Activated CD4-positive, alpha-beta T cell treated with anti-CD3 and anti-CD28 coated beads for 36 hours (primary cell): ENCODE measurements at regions not wholly inside any gene's neighbourhood (a gene's known extent, or its start where the extent isn't known, plus 50 kb on each side); places are given as distances from the start of the nearest gene placed in this dataset.
"Not testable (repeated sequence)": the region's sequence is repeated elsewhere in the genome, so short reads cannot be mapped to it uniquely, and the experiment has no call there.

ENCODE experiments used
- ATAC-seq: fragments of 200-7000 bp; cut with Tn5 transposase; one replicate; pipeline ENCODE4 v1.10.0; 2021; ENCODE audit warnings: mild to moderate bottlenecking, moderate library complexity
- CTCF ChIA-PET: fragments of 350-600 bp; sonication (Branson Sonifier 250); formaldehyde crosslinking; loops from one replicate; lab custom pipeline; 2021; ENCODE audit warnings: antibody characterized with exemption; lab: Charles Lee
- POLR2A ChIA-PET: fragments of 350-600 bp; sonication (Branson Sonifier 250); formaldehyde crosslinking; loops from one replicate; lab custom pipeline; 2021; ENCODE audit warnings: antibody characterized with exemption, inconsistent platforms; lab: Charles Lee
- DNase-seq: peaks from one replicate; pipeline ENCODE4 v3.0.0-alpha.2; 2020
- H3K27ac Mint-ChIP-seq: one replicate; pipeline ENCODE4 v1.8.0; 2021; ENCODE audit warnings: mixed read lengths
- H3K27me3 Mint-ChIP-seq: one replicate; pipeline ENCODE4 v1.8.0; 2021; ENCODE audit warnings: mixed read lengths
- H3K36me3 Mint-ChIP-seq: one replicate; pipeline ENCODE4 v1.8.0; 2021; ENCODE audit warnings: low read depth, mixed read lengths
- H3K4me1 Mint-ChIP-seq: one replicate; pipeline ENCODE4 v1.8.0; 2021; ENCODE audit warnings: mixed read lengths
- H3K4me3 Mint-ChIP-seq: one replicate; pipeline ENCODE4 v1.8.0; 2021; ENCODE audit warnings: mild to moderate bottlenecking, moderate library complexity, mixed read lengths
- H3K9me3 Mint-ChIP-seq: one replicate; pipeline ENCODE4 v1.8.0; 2021; ENCODE audit warnings: low read depth, mixed read lengths
- intact Hi-C, 2 experiments: fragments of 100-400 bp; cut with DNase I in 1 of 2; cut with micrococcal nuclease in 1 of 2; formaldehyde crosslinking; loops; one replicate each; pipeline versions ENCODE4 v1.14.2 to v1.15.1; 2022 to 2024; cut with DNase I, micrococcal nuclease

DNA sequence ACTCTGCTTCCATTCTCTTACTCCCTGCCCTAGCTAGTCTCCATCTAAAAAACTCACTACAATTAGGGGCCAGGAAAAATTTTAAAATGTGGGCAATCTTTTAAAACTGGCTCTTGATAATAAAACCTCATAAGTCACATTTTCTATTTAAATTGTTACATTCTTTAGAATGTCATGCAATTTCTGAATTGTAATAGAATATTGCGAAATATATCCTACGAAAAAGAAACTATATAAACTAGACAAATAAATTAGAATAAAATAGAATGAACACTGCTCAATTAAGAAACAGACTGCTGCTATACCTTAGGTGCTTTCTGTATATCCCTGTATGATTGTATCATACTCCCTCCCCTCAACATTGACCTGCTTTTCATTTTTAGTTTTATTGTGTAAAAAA is 826.0 kb downstream of the IGSF11 start:
- intact Hi-C loops: no loop called here
- H3K9me3 Mint-ChIP-seq: peaks cover 3% of the 10 kb centered on the region
- no peak overlapping the region for H3K27ac Mint-ChIP-seq
- ChIA-PET POLR2A (no interaction called here), CTCF (no interaction called here)
- H3K27me3 Mint-ChIP-seq: no peaks in the 10 kb centered on the region
- ATAC-seq: no peak
- no peak for DNase-seq
- H3K4me3 Mint-ChIP-seq: no peak overlapping the region
- H3K36me3 Mint-ChIP-seq: no peaks in the 10 kb centered on the region
- H3K4me1 Mint-ChIP-seq: no peaks in the 10 kb centered on the region

GRCh38 chr3:118213892-118214291 is 820.8 kb downstream of the IGSF11 start:
- ChIA-PET POLR2A (no interaction called here), CTCF (no interaction called here)
- no peaks in the 10 kb centered on the region for H3K4me1 Mint-ChIP-seq
- H3K27ac Mint-ChIP-seq: no peak overlapping the region
- no peak overlapping the region for H3K4me3 Mint-ChIP-seq
- DNase-seq (no peak), ATAC-seq (no peak)
- no peaks in the 10 kb centered on the region for H3K27me3 Mint-ChIP-seq
- intact Hi-C loops: no loop called here
- peaks cover 12% of the 10 kb centered on the region for H3K9me3 Mint-ChIP-seq
- H3K36me3 Mint-ChIP-seq: no peaks in the 10 kb centered on the region

GRCh38 chr3:118226206-118226605 is 808.4 kb downstream of the IGSF11 start:
- intact Hi-C loops: no loop called here
- POLR2A ChIA-PET: no interaction called here
- peaks cover 8% of the 10 kb centered on the region for H3K9me3 Mint-ChIP-seq
- no peaks in the 10 kb centered on the region for H3K36me3 Mint-ChIP-seq
- H3K4me1 Mint-ChIP-seq: no peaks in the 10 kb centered on the region
- no peak overlapping the region for H3K27ac Mint-ChIP-seq
- ATAC-seq (no peak), DNase-seq (no peak)
- no peaks in the 10 kb centered on the region for H3K27me3 Mint-ChIP-seq
- CTCF ChIA-PET: interaction anchor here (1.3 kb wide), 1 partner anchor 149 kb away, joined by 5 read pairs; no protein-coding TSS in a partner anchor
- H3K4me3 Mint-ChIP-seq: no peak overlapping the region

DNA sequence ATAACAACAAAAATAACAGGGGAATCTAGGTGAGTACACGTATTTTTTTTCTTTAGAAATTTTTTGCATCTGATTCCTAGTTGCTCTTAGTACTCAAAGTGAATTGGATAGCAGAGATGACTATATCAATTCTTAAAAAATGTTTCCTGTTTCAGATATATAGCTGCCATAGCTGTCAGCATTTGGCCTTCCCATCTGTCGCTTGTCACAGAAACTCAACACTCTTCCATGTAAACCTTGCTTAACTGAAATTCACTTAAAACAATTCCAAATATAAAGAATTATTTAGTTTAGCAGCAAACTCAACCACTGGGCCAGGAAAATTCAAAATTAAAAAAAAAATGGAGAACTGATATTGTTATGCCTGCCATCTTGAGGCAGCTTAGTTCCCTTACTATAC is 807.5 kb downstream of the IGSF11 start:
- no peak overlapping the region for H3K4me3 Mint-ChIP-seq
- H3K27me3 Mint-ChIP-seq: no peaks in the 10 kb centered on the region

DNA sequence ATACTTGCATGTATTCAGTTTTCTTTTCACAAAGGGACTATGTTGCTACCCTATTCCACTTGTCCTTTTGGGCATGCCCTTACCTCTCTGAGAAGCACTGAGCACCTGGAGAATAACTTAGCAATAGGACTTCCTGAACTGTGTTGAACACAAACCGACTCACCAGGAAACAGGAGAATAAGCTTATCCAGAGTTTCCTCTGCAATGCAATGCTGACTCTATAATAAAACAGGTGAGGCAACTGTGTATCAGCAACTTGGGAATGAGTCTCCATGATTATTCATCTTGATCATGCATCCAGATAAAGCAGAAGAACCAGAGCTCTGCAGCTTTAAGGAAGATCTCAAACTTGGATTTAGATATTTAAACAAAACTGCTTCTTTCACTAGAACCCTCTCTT is 806.5 kb downstream of the IGSF11 start:
- POLR2A ChIA-PET: no interaction called here
- intact Hi-C loops: no loop called here
- CTCF ChIA-PET: no interaction called here
- Mint-ChIP-seq H3K9me3 (peaks cover 2% of the 10 kb centered on the region), H3K27ac (no peak overlapping the region), H3K27me3 (no peaks in the 10 kb centered on the region), H3K36me3 (no peaks in the 10 kb centered on the region), H3K4me1 (no peaks in the 10 kb centered on the region), H3K4me3 (no peak overlapping the region)
- ATAC-seq: no peak
- DNase-seq: no peak

More for the DNA sequence above, 807.5 kb downstream of the IGSF11 start:
- ATAC-seq (no peak), DNase-seq (no peak)
- Mint-ChIP-seq H3K4me1 (no peaks in the 10 kb centered on the region), H3K27ac (no peak overlapping the region), H3K36me3 (no peaks in the 10 kb centered on the region), H3K9me3 (peaks cover 6% of the 10 kb centered on the region)
- intact Hi-C loops: no loop called here
- CTCF ChIA-PET: no interaction called here
- POLR2A ChIA-PET: no interaction called here

- peaks cover 4% of the 10 kb centered on the region for H3K9me3 Mint-ChIP-seq
- H3K4me1 Mint-ChIP-seq: no peaks in the 10 kb centered on the region
- CTCF ChIA-PET: no interaction called here
- no peaks in the 10 kb centered on the region for H3K27me3 Mint-ChIP-seq
- DNase-seq: no peak
- no peak overlapping the region for H3K27ac Mint-ChIP-seq
- ATAC-seq: no peak
- intact Hi-C loops: no loop called here
- no peaks in the 10 kb centered on the region for H3K36me3 Mint-ChIP-seq
- no peak overlapping the region for H3K4me3 Mint-ChIP-seq
- POLR2A ChIA-PET: no interaction called here
These were observed 805.5 kb downstream of the IGSF11 start for GRCh38 chr3:118229196-118229595.

DNA sequence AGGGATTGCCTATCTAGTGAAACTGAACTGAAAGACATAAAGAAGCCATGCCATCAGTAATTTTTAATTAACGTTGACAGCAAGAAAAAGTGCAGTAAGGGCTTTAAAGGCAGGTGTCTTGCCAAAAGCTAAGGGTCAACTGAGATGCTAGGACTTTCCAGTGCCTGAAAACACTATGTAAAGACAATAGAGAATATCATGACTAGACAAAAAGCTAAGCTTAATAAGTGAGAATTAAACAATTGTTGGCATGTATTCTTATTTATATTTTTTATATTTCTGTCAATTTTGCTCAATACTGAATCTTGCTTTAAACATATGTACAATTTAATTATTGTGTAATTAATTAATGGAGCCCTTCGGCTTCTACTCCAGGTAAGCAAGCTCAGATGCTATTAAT is 803.1 kb downstream of the IGSF11 start:
- ATAC-seq (no peak), DNase-seq (no peak)
- ChIA-PET POLR2A (no interaction called here), CTCF (no interaction called here)
- Mint-ChIP-seq H3K9me3 (peaks cover 2% of the 10 kb centered on the region), H3K4me1 (no peaks in the 10 kb centered on the region), H3K4me3 (no peak overlapping the region), H3K36me3 (no peaks in the 10 kb centered on the region), H3K27me3 (no peaks in the 10 kb centered on the region), H3K27ac (no peak overlapping the region)
- intact Hi-C loops: no loop called here

DNA sequence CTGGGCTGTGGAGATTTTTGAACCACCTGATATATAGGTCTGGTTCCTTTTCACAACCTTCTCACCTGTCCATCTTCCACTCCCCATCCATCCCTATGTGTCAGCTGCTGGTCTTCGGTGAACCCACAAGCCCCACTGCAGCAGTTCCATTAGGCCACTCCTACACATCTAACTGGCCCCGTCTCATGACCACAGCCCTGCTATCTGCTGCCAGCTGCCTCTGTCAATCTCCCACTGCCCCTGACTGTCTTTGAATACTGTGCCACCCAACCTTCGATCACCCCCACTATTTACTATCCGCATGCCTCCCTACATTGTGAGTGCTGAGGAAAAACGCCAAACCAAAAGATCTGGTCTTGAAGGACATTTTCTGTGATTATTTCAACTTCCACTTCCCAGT is 795.4 kb downstream of the IGSF11 start:
- ChIA-PET CTCF (no interaction called here), POLR2A (no interaction called here)
- H3K27ac Mint-ChIP-seq: no peak overlapping the region
- H3K4me1 Mint-ChIP-seq: no peaks in the 10 kb centered on the region
- no peaks in the 10 kb centered on the region for H3K36me3 Mint-ChIP-seq
- ATAC-seq (no peak), DNase-seq (no peak)
- H3K27me3 Mint-ChIP-seq: no peaks in the 10 kb centered on the region
- H3K4me3 Mint-ChIP-seq: no peak overlapping the region
- peaks cover 2% of the 10 kb centered on the region for H3K9me3 Mint-ChIP-seq
- intact Hi-C loops: no loop called here

DNA sequence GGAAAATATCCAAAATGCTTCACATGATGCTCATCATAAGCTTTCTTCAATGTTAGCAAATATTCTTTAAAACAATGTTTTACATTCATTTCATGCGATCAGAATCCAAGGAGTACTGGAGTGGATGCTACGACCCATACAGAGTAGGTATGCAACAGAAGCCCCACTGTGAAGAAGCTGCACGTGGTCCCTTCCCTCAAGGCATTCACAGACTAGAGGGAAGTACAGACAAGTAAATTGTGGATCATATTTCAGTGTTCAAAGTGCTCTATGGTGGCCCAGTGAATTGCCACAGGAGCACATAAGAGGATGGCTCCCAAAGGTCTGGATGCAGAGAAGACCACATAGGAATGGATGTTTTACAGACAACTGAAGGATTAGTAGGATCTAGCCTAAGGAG is 789.9 kb downstream of the IGSF11 start:
- no peak overlapping the region for H3K27ac Mint-ChIP-seq
- ChIA-PET CTCF (interaction anchor here (1.1 kb wide), 1 partner anchor 9 kb away, joined by 3 read pairs; no protein-coding TSS in a partner anchor), POLR2A (no interaction called here)
- H3K9me3 Mint-ChIP-seq: peaks cover 5% of the 10 kb centered on the region
- no peak overlapping the region for H3K4me3 Mint-ChIP-seq
- ATAC-seq (no peak), DNase-seq (no peak)
- H3K36me3 Mint-ChIP-seq: no peaks in the 10 kb centered on the region
- H3K4me1 Mint-ChIP-seq: no peaks in the 10 kb centered on the region
- intact Hi-C loops: no loop called here
- no peaks in the 10 kb centered on the region for H3K27me3 Mint-ChIP-seq

GRCh38 chr3:118245312-118245711 is 789.3 kb downstream of the IGSF11 start:
- Mint-ChIP-seq H3K27ac (no peak overlapping the region), H3K4me3 (no peak overlapping the region), H3K27me3 (no peaks in the 10 kb centered on the region), H3K36me3 (no peaks in the 10 kb centered on the region), H3K9me3 (peaks cover 5% of the 10 kb centered on the region), H3K4me1 (no peaks in the 10 kb centered on the region)
- ChIA-PET POLR2A (no interaction called here), CTCF (no interaction called here)
- DNase-seq (no peak), ATAC-seq (no peak)
- intact Hi-C loops: no loop called here

DNA sequence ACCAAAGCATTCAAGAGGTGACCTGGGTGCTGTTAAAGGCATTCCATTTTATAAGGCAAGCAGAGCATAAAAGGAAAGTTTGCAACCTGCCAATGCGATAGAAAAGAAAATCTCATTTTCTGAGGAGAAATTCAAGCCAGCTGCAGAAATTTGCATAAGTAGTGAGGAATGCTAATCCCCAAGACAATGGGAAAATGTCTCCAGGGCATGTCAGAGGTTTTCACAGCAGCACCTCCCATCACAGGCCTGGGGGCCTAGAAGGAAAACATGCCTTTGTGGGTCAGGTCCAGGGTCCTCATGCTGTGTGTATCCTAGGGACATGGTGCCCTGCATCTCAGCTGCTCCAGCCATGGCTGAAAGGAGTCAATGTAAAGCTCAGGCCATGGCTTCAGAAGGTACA is 775.8 kb downstream of the IGSF11 start:
- CTCF ChIA-PET, ATAC-seq, POLR2A ChIA-PET, DNase-seq, H3K4me3 Mint-ChIP-seq, H3K27me3 Mint-ChIP-seq, H3K36me3 Mint-ChIP-seq, H3K27ac Mint-ChIP-seq, H3K4me1 Mint-ChIP-seq, intact Hi-C loops: not testable (repeated sequence)
- H3K9me3 Mint-ChIP-seq: peaks cover 19% of the 10 kb centered on the region

DNA sequence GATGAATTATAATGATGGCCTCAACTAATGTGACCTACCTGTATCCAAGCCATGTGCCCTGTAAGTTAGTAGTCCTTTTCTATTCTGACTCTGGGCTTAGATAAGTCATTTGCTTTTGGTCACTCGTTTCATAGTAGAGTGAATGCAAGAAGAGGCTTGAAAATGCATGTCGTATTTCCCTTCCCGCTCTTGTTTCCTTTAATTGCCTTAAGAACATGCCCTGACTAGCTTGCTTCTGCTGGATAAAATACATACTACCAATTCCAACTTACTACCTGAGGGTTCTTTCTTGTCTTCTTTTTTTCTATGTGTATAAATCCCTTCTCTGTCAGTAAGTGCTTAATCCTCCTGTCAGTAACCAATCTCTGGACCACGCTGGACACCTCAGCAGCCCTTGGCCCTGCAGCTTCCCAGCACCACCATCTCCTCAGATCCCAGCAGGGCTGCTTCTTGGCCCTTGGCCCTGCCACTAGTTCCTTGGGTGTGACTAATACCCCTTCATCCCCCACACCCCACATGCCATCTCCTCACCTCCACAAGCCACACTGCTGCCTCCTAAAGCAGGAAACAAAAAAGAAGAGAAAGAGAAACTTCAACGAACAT is 771.7 kb downstream of the IGSF11 start:
- ATAC-seq (no peak), DNase-seq (no peak)
- H3K36me3 Mint-ChIP-seq: no peaks in the 10 kb centered on the region
- intact Hi-C loops: no loop called here
- H3K9me3 Mint-ChIP-seq: peaks cover 22% of the 10 kb centered on the region
- CTCF ChIA-PET: no interaction called here
- no peak overlapping the region for H3K27ac Mint-ChIP-seq
- H3K4me1 Mint-ChIP-seq: no peaks in the 10 kb centered on the region
- POLR2A ChIA-PET: no interaction called here
- no peak overlapping the region for H3K4me3 Mint-ChIP-seq
- no peaks in the 10 kb centered on the region for H3K27me3 Mint-ChIP-seq

GRCh38 chr3:118267588-118267987 is 767.1 kb downstream of the IGSF11 start:
- Mint-ChIP-seq H3K36me3 (no peaks in the 10 kb centered on the region), H3K27ac (no peak overlapping the region), H3K4me1 (no peaks in the 10 kb centered on the region), H3K27me3 (no peaks in the 10 kb centered on the region), H3K9me3 (peaks cover 18% of the 10 kb centered on the region), H3K4me3 (no peak overlapping the region)
- POLR2A ChIA-PET: no interaction called here
- intact Hi-C loops: no loop called here
- CTCF ChIA-PET: no interaction called here
- DNase-seq (no peak), ATAC-seq (no peak)
